ENCODE measurements at regions not wholly inside any gene's neighbourhood (a gene's known extent, or its start where the extent isn't known, plus 50 kb on each side); places are given as distances from the start of the nearest gene placed in this dataset.
"Not testable (repeated sequence)": the region's sequence is repeated elsewhere in the genome, so short reads cannot be mapped to it uniquely, and the experiment has no call there.

- TF ChIP-seq CTCF (IDR thresholded peaks at IDR 0.05): no peak
- Histone ChIP-seq H3K4me3 (no peak overlapping the region), H3K27ac (no peak overlapping the region)
- DNase-seq (ENCODE audit: low spot score): no peak
Observed at GRCh38 chr14:48251290-48251689, 575.9 kb upstream of the MDGA2 start.

GRCh38 chr14:48250575-48250974, 575.2 kb upstream of the MDGA2 start:
- DNase-seq (ENCODE audit: low spot score): no peak
- no peak overlapping the region for H3K27ac ChIP-seq
- TF ChIP-seq CTCF (IDR thresholded peaks at IDR 0.05): no peak
- H3K4me3 ChIP-seq: no peak overlapping the region

- TF ChIP-seq CTCF (IDR thresholded peaks at IDR 0.05): no peak
- Histone ChIP-seq H3K27ac (no peak overlapping the region), H3K4me3 (no peak overlapping the region)
- DNase-seq (ENCODE audit: low spot score): no peak
Observed at GRCh38 chr14:48247977-48248376, 572.6 kb upstream of the MDGA2 start.

GRCh38 chr14:48243900-48244299, 568.5 kb upstream of the MDGA2 start:
- Histone ChIP-seq H3K27ac (no peak overlapping the region), H3K4me3 (no peak overlapping the region)
- no peak for TF ChIP-seq CTCF (IDR thresholded peaks at IDR 0.05)
- DNase-seq (ENCODE audit: low spot score): no peak

DNA sequence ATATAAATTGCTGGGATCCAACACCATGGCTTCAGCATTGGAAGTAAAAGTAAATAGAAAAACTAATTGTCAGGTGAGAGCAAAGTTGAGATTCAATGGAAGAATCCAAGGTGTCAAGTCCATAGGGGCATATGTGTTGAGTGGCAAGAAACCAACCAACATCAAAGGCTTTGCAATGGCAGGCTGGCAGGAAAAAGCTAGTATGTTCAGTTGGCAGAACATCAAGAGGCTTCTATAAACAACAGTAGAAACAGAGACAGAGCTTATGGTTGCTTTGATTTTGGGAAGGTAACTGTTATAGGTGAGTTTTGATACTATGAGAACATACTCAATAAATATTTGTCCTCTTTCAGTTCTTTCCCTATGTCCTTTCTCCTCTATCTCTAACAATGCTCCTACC, 553.7 kb upstream of the MDGA2 start:
- no peak for TF ChIP-seq CTCF (IDR thresholded peaks at IDR 0.05)
- no peak for DNase-seq (ENCODE audit: low spot score)

DNA sequence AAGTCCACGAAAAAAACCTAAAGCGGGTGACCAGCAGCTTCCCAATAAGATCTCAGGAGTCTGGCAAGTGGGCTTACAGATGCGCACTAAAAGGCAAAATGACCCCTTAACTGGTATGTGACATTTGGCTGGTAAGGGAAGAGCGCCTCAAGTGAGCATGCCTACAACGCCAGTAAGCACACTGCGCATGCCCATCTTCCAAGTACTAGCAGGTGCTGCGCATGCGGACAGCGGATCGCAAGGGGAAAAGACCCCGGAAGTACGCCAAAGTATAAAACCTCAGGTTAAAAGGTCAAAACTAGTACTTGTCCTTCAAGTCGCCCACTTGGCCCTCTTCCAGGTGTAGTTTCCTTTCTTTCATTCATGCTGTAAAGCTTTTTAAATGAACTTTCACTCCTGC, 518.5 kb upstream of the MDGA2 start:
- no peak for TF ChIP-seq CTCF (IDR thresholded peaks at IDR 0.05)
- Histone ChIP-seq H3K4me3 (no peak overlapping the region), H3K27ac (no peak overlapping the region)
- no peak for DNase-seq (ENCODE audit: low spot score)

More for the DNA sequence above, 553.7 kb upstream of the MDGA2 start:
- H3K4me3 ChIP-seq: no peak overlapping the region
- H3K27ac ChIP-seq: no peak overlapping the region

- not testable (repeated sequence) for DNase-seq (ENCODE audit: low spot score)
Observed at GRCh38 chr14:48149624-48150023, 474.2 kb upstream of the MDGA2 start.

GRCh38 chr14:48140804-48141203, 465.4 kb upstream of the MDGA2 start:
- DNase-seq (ENCODE audit: low spot score): no peak

More at GRCh38 chr14:48149624-48150023, 474.2 kb upstream of the MDGA2 start:
- not testable (repeated sequence) for H3K27ac ChIP-seq, H3K4me3 ChIP-seq

More at GRCh38 chr14:48140804-48141203, 465.4 kb upstream of the MDGA2 start:
- Histone ChIP-seq H3K4me3 (no peak overlapping the region), H3K27ac (no peak overlapping the region)
- no peak for TF ChIP-seq CTCF (IDR thresholded peaks at IDR 0.05)

Data from coronary artery (tissue), 2 donors.